IgD-negative memory B cell (primary cell): ENCODE measurements at regions not wholly inside any gene's neighbourhood (a gene's known extent, or its start where the extent isn't known, plus 50 kb on each side); places are given as distances from the start of the nearest gene placed in this dataset.

Experiments used
- H3K27ac Mint-ChIP-seq, 3 donors: one replicate each; pipeline ENCODE4 v1.8.0; 2020 to 2022; ENCODE audit warnings: mild to moderate bottlenecking in 3 of 3, mixed read lengths in 3 of 3, moderate library complexity in 1 of 3
- H3K27me3 Mint-ChIP-seq: one replicate; pipeline ENCODE4 v1.8.0; 2021; ENCODE audit warnings: mixed read lengths
- H3K36me3 Mint-ChIP-seq: one replicate; pipeline ENCODE4 v1.8.0; 2020; ENCODE audit warnings: mild to moderate bottlenecking, mixed read lengths
- H3K4me1 Mint-ChIP-seq, 3 donors: one replicate each; pipeline ENCODE4 v1.8.0; 2020 to 2022; ENCODE audit warnings: mixed read lengths in 3 of 3, mild to moderate bottlenecking in 1 of 3
- H3K4me3 Mint-ChIP-seq, 4 donors: one replicate each; pipeline ENCODE4 v1.8.0; 2020 to 2022; ENCODE audit warnings: mild to moderate bottlenecking in 4 of 4, mixed read lengths in 4 of 4, moderate library complexity in 3 of 4
- H3K9me3 Mint-ChIP-seq, 3 donors: one replicate each; pipeline ENCODE4 v1.8.0; 2020 to 2021; ENCODE audit warnings: mixed read lengths in 3 of 3, mild to moderate bottlenecking in 1 of 3

- Mint-ChIP-seq H3K4me1 (no peaks in the 10 kb centered on the region), H3K27me3 (no peaks in the 10 kb centered on the region), H3K9me3 (peaks cover 0 to 5% (median 3%) of the 10 kb centered on the region in 3 donors), H3K27ac (no peak overlapping the region), H3K36me3 (no peaks in the 10 kb centered on the region), H3K4me3 (no peak overlapping the region)
These were observed 202.1 kb upstream of the PSMD7 start for GRCh38 chr16:74094514-74094913.

DNA sequence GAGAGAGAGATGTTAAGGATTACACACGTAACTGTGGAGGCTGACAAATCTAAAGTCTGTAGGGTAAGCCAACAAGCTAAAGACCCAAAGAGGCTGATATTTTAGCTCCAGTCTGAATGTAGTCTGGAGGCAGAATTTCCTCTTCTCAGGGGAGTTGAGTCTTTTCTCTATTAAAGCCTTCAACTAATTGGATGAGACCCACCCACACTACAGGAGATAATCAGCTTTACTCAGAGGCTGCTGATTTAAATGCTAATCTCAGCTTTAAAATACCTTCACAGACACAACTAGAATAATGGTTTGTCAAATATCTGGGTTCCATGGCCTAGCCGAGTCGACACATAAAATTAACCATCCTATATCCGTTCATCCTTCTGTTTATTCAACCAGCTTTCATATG is 204.3 kb upstream of the PSMD7 start:
- Mint-ChIP-seq H3K27me3 (no peaks in the 10 kb centered on the region), H3K4me1 (no peaks in the 10 kb centered on the region), H3K27ac (no peak overlapping the region), H3K9me3 (peaks cover 0 to 3% (median 0%) of the 10 kb centered on the region in 3 donors), H3K36me3 (no peaks in the 10 kb centered on the region), H3K4me3 (no peak overlapping the region)

GRCh38 chr16:74090871-74091270 is 205.7 kb upstream of the PSMD7 start:
- Mint-ChIP-seq H3K4me1 (no peaks in the 10 kb centered on the region), H3K9me3 (peaks cover 0 to under 1% (median 0%) of the 10 kb centered on the region in 3 donors), H3K4me3 (no peak overlapping the region), H3K36me3 (no peaks in the 10 kb centered on the region), H3K27ac (no peak overlapping the region), H3K27me3 (no peaks in the 10 kb centered on the region)

DNA sequence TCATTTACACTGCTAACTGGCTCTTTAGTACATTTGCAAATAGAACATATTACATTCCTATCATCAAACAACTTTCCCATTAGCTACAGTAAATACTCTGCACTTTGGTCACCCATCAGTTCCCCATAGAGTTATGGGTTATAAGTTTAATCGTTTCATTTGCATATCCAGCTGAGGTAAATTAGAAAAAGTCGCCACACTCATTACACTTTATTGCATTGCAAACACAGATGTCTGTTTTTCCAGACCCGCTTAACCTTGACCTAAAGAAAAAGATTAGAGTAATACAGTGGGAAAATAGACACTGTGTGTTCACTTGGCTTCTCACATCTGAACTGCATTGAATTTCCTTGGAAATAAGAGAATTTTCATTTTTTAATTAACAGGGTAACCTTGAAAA is 213.1 kb upstream of the PSMD7 start:
- no peak overlapping the region for H3K4me3 Mint-ChIP-seq
- H3K27me3 Mint-ChIP-seq, result no peaks in the 10 kb centered on the region
- H3K27ac Mint-ChIP-seq, result no peak overlapping the region
- no peaks in the 10 kb centered on the region for H3K4me1 Mint-ChIP-seq
- peaks cover 0 to 1% (median 0%) of the 10 kb centered on the region in 3 donors for H3K9me3 Mint-ChIP-seq
- H3K36me3 Mint-ChIP-seq, result no peaks in the 10 kb centered on the region

GRCh38 chr16:74080311-74080710 is 216.3 kb upstream of the PSMD7 start:
- no peaks in the 10 kb centered on the region for H3K4me1 Mint-ChIP-seq
- H3K27ac Mint-ChIP-seq, result no peak overlapping the region
- H3K9me3 Mint-ChIP-seq, result peaks cover 4 to 5% (median 4%) of the 10 kb centered on the region in 3 donors
- no peak overlapping the region for H3K4me3 Mint-ChIP-seq
- H3K36me3 Mint-ChIP-seq, result no peaks in the 10 kb centered on the region
- no peaks in the 10 kb centered on the region for H3K27me3 Mint-ChIP-seq

- peaks cover 5 to 7% (median 5%) of the 10 kb centered on the region in 3 donors for H3K9me3 Mint-ChIP-seq
- H3K36me3 Mint-ChIP-seq, result no peaks in the 10 kb centered on the region
- H3K4me3 Mint-ChIP-seq, result no peak overlapping the region
- H3K27ac Mint-ChIP-seq, result no peak overlapping the region
- no peaks in the 10 kb centered on the region for H3K27me3 Mint-ChIP-seq
- H3K4me1 Mint-ChIP-seq, result no peaks in the 10 kb centered on the region
These were observed 217.4 kb upstream of the PSMD7 start for GRCh38 chr16:74079232-74079586.

DNA sequence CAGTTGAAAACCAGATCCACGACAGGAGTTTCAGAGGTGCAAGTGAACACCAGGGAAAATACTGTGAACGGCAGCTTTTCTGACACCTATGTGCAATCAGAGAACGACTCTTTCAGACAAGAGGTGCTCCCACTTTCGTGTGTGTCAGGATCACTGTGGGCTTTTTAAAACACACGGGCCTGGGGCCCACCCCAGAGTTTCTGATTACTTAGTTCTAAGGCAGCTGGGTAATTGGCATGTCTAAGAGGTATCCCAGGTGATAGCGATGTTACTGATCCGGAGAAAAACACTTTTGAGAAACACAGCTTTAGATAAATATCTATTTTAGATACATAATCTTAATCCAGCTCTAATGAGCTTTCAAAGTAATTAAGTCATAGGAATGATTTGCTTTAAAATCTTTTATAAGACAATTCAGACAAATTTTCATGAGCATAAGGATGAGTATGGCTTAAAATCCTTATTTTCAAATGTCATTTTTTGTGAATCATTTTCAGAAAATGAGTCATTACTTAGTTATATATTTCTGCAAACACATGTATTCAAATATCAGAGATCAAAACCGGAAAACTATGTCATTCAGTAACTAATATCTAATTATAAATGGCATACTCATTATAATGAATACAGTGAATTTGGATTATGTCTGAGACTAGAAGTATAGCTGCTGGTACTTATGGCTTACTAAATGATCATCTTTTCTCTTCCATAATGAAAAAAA is 217.9 kb upstream of the PSMD7 start:
- Mint-ChIP-seq H3K9me3 (peaks cover 5 to 9% (median 5%) of the 10 kb centered on the region in 3 donors), H3K27ac (no peak overlapping the region), H3K4me3 (no peak overlapping the region), H3K36me3 (no peaks in the 10 kb centered on the region), H3K4me1 (no peaks in the 10 kb centered on the region), H3K27me3 (no peaks in the 10 kb centered on the region)

GRCh38 chr16:74076568-74076967 is 220.0 kb upstream of the PSMD7 start:
- Mint-ChIP-seq H3K36me3 (no peaks in the 10 kb centered on the region), H3K9me3 (peaks cover 5 to 9% (median 7%) of the 10 kb centered on the region in 3 donors), H3K27ac (no peak overlapping the region), H3K27me3 (no peaks in the 10 kb centered on the region), H3K4me3 (no peak overlapping the region), H3K4me1 (no peaks in the 10 kb centered on the region)

GRCh38 chr16:74075393-74075792 is 221.2 kb upstream of the PSMD7 start:
- Mint-ChIP-seq H3K4me3 (no peak overlapping the region), H3K27ac (no peak overlapping the region), H3K9me3 (peaks cover 7 to 9% (median 8%) of the 10 kb centered on the region in 3 donors), H3K27me3 (no peaks in the 10 kb centered on the region), H3K36me3 (no peaks in the 10 kb centered on the region), H3K4me1 (no peaks in the 10 kb centered on the region)

DNA sequence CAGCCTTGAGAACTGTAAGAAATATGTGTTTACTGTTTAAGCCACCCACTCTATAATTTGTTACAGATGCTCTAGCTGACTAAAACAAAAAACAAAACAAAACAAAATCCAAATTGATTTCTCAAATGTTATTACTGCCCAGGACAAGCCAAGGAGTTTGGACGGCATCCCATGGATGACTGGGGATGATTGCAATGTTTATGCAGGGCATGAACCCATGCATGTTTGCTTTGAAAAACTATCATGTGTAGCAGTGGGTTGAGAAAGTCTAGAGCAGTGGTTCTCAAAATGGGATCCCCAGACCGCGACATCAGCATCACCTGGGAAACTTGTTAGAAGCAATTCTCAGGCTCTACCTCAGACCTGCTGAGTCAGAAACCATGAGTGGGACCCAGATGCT is 223.2 kb upstream of the PSMD7 start:
- Mint-ChIP-seq H3K4me1 (no peaks in the 10 kb centered on the region), H3K27ac (no peak overlapping the region), H3K27me3 (no peaks in the 10 kb centered on the region), H3K4me3 (no peak overlapping the region), H3K9me3 (peaks cover 7 to 9% (median 9%) of the 10 kb centered on the region in 3 donors), H3K36me3 (no peaks in the 10 kb centered on the region)

DNA sequence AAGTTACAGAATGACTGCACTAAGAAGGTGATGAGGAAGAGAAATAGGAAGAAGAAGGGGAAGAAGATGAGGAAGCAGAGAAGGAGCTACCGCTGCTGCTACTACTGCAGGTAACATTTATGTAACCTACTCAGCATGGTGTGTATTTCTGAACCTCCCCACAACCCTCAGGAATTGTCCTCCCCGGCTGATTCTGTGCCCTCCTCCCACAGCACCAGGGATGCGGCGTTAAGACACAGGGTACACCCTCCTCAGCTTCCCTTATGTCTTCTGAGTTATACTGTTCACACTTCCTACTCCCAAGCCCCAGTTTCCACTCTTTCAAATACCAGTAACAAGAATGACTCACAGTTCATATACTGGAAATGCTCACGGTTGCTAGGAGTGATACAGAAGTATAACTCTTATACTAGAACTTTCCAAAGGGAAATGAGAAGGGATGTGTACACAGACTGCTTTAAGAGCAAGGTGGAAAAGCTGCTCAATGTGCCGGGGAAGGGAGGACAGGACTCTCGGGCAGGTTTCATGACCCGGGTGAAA is 224.5 kb upstream of the PSMD7 start:
- Mint-ChIP-seq H3K36me3 (no peaks in the 10 kb centered on the region), H3K9me3 (peaks cover 7 to 9% (median 9%) of the 10 kb centered on the region in 3 donors), H3K27me3 (no peaks in the 10 kb centered on the region), H3K27ac (no peak overlapping the region), H3K4me1 (no peaks in the 10 kb centered on the region), H3K4me3 (no peak overlapping the region)

GRCh38 chr16:74070237-74070636 is 226.4 kb upstream of the PSMD7 start:
- no peaks in the 10 kb centered on the region for H3K36me3 Mint-ChIP-seq
- H3K9me3 Mint-ChIP-seq, result peaks cover 3 to 7% (median 5%) of the 10 kb centered on the region in 3 donors
- no peak overlapping the region for H3K27ac Mint-ChIP-seq
- H3K27me3 Mint-ChIP-seq, result peaks cover 1% of the 10 kb centered on the region
- H3K4me1 Mint-ChIP-seq, result no peaks in the 10 kb centered on the region
- no peak overlapping the region for H3K4me3 Mint-ChIP-seq

- Mint-ChIP-seq H3K36me3 (no peaks in the 10 kb centered on the region), H3K9me3 (peaks cover 6 to 9% (median 8%) of the 10 kb centered on the region in 3 donors), H3K27ac (no peak overlapping the region)
These were observed 232.4 kb upstream of the PSMD7 start for GRCh38 chr16:74064120-74064735.

GRCh38 chr16:74053826-74054225 is 242.8 kb upstream of the PSMD7 start:
- no peaks in the 10 kb centered on the region for H3K4me1 Mint-ChIP-seq
- no peak overlapping the region for H3K27ac Mint-ChIP-seq
- peaks cover 2 to 12% (median 12%) of the 10 kb centered on the region in 3 donors for H3K9me3 Mint-ChIP-seq
- H3K4me3 Mint-ChIP-seq, result no peak overlapping the region
- no peaks in the 10 kb centered on the region for H3K27me3 Mint-ChIP-seq
- H3K36me3 Mint-ChIP-seq, result no peaks in the 10 kb centered on the region

More at GRCh38 chr16:74064120-74064735, 232.4 kb upstream of the PSMD7 start:
- no peak overlapping the region for H3K4me3 Mint-ChIP-seq
- no peaks in the 10 kb centered on the region for H3K4me1 Mint-ChIP-seq
- peaks cover 1% of the 10 kb centered on the region for H3K27me3 Mint-ChIP-seq

GRCh38 chr16:74053312-74053711 is 243.3 kb upstream of the PSMD7 start:
- Mint-ChIP-seq H3K27ac (no peak overlapping the region), H3K27me3 (no peaks in the 10 kb centered on the region), H3K36me3 (no peaks in the 10 kb centered on the region), H3K9me3 (peaks cover 2 to 12% (median 10%) of the 10 kb centered on the region in 3 donors), H3K4me1 (no peaks in the 10 kb centered on the region), H3K4me3 (no peak overlapping the region)

GRCh38 chr16:74052016-74052415 is 244.6 kb upstream of the PSMD7 start:
- H3K4me3 Mint-ChIP-seq, result no peak overlapping the region
- H3K27ac Mint-ChIP-seq, result no peak overlapping the region
- no peaks in the 10 kb centered on the region for H3K4me1 Mint-ChIP-seq
- no peaks in the 10 kb centered on the region for H3K36me3 Mint-ChIP-seq
- no peaks in the 10 kb centered on the region for H3K27me3 Mint-ChIP-seq
- H3K9me3 Mint-ChIP-seq, result peaks cover 0 to 12% (median 10%) of the 10 kb centered on the region in 3 donors
